B cell (primary cell): ENCODE measurements at regions not wholly inside any gene's neighbourhood (a gene's known extent, or its start where the extent isn't known, plus 50 kb on each side); places are given as distances from the start of the nearest gene placed in this dataset.

Experiments used
- CTCF ChIP-seq: fragments of 200-600 bp; IDR thresholded peaks from one replicate; pipeline ENCODE4 v1.8.0; 2022; ENCODE audit warnings: antibody characterized with exemption, mild to moderate bottlenecking
- EZH2 ChIP-seq: IDR thresholded peaks from 2 replicates; pipeline ENCODE4 v1.6.1; 2012; ENCODE audit warnings: borderline replicate concordance, low read depth, mild to moderate bottlenecking, moderate library complexity, low read length; ENCODE audit not compliant: insufficient read depth, poor library complexity, severe bottlenecking

- no peak for TF ChIP-seq CTCF
- TF ChIP-seq EZH2, result no peak
Measured at GRCh38 chr14:54052696-54053385, 96.2 kb upstream of the BMP4 start.
